OCI-LY7 (cell line): ENCODE measurements at regions not wholly inside any gene's neighbourhood (a gene's known extent, or its start where the extent isn't known, plus 50 kb on each side); places are given as distances from the start of the nearest gene placed in this dataset.

Source experiments
- BruUV-seq: library from RNA; stranded (reverse); fragments of 400-500 nt; replicated peaks from 2 replicates; lab custom pipeline; 2021; lab: Mats Ljungman, UMichigan
- CTCF ChIA-PET: fragments of 300-600 bp; sonication (Branson Sonifier 250); formaldehyde crosslinking; loops from one replicate; lab custom pipeline; 2022; ENCODE audit warnings: antibody characterized with exemption; ENCODE audit not compliant: unreplicated experiment; lab: Charles Lee
- POLR2A ChIA-PET: fragments of 300-600 bp; sonication (Branson Sonifier 250); formaldehyde crosslinking; loops from one replicate; lab custom pipeline; 2022; ENCODE audit warnings: antibody characterized with exemption; lab: Charles Lee
- DNase-seq: peaks from one replicate; pipeline ENCODE4 v3.0.0-alpha.2; 2015; ENCODE audit warnings: low spot score
- H2AFZ ChIP-seq: fragments of 200-600 bp; sonication (generic), shearing (Covaris generic); 2 replicates; pipeline ENCODE4 v1.6.1; 2014; ENCODE audit warnings: mild to moderate bottlenecking, antibody characterized with exemption, low read length, moderate library complexity
- H3K27ac ChIP-seq: fragments of 200-600 bp; sonication (generic); 2 replicates; pipeline ENCODE4 v1.5.1; 2014; ENCODE audit warnings: mixed run types, low read depth, mild to moderate bottlenecking, moderate library complexity, low read length, inconsistent platforms; ENCODE audit not compliant: poor library complexity, severe bottlenecking
- H3K36me3 ChIP-seq: fragments of 200-600 bp; sonication (generic); 2 replicates; pipeline ENCODE4 v1.6.1; 2014; ENCODE audit warnings: mild to moderate bottlenecking, antibody characterized with exemption, low read length, moderate library complexity, mixed read lengths; ENCODE audit not compliant: insufficient read depth
- H3K4me1 ChIP-seq: fragments of 200-600 bp; sonication (generic); 2 replicates; pipeline ENCODE4 v1.5.1; 2014; ENCODE audit warnings: mild to moderate bottlenecking, low read length; ENCODE audit not compliant: insufficient read depth, poor library complexity, severe bottlenecking
- H3K4me2 ChIP-seq: fragments of 200-600 bp; sonication (generic); 2 replicates; pipeline ENCODE4 v1.6.1; 2014; ENCODE audit warnings: mild to moderate bottlenecking, low read length
- H3K4me3 ChIP-seq: fragments of 200-600 bp; sonication (generic); 2 replicates; pipeline ENCODE4 v1.5.1; 2014; ENCODE audit warnings: mild to moderate bottlenecking, low read depth, low read length; ENCODE audit not compliant: poor library complexity, severe bottlenecking
- H3K79me2 ChIP-seq: fragments of 200-600 bp; sonication (generic); 2 replicates; pipeline ENCODE4 v1.6.1; 2016; ENCODE audit warnings: low read depth, mild to moderate bottlenecking, low read length, moderate library complexity, mixed read lengths; ENCODE audit not compliant: insufficient read depth
- H3K9me2 ChIP-seq: fragments of 200-600 bp; sonication (generic); 2 replicates; pipeline ENCODE4 v1.6.1; 2016; ENCODE audit warnings: mild to moderate bottlenecking, low read length, mixed read lengths; ENCODE audit not compliant: insufficient read depth
- H3K9me3 ChIP-seq: fragments of 200-600 bp; sonication (generic); 2 replicates; pipeline ENCODE4 v1.6.1; 2014; ENCODE audit warnings: mild to moderate bottlenecking, mixed run types, low read length, mixed read lengths
- H4K20me1 ChIP-seq: fragments of 200-600 bp; sonication (generic); 2 replicates; pipeline ENCODE4 v1.6.1; 2014; ENCODE audit warnings: mild to moderate bottlenecking, antibody characterized with exemption, low read length, moderate library complexity, mixed read lengths; ENCODE audit not compliant: insufficient read depth
- CTCF ChIP-seq: fragments of 200-600 bp; sonication (generic); conservative IDR thresholded peaks from 2 replicates; pipeline ENCODE4 v1.5.1; 2014; ENCODE audit warnings: mild to moderate bottlenecking, antibody characterized with exemption, low read length, moderate library complexity, mixed read lengths
- EZH2phosphoT487 ChIP-seq: fragments of 200-600 bp; sonication (generic); IDR thresholded peaks from 2 replicates; pipeline ENCODE4 v1.6.1; 2018; ENCODE audit warnings: low read depth, borderline replicate concordance, mild to moderate bottlenecking, mixed run types, antibody characterized with exemption, low read length, moderate library complexity, mixed read lengths
- intact Hi-C: fragments of 100-400 bp; cut with micrococcal nuclease; formaldehyde crosslinking; loops from one replicate; pipeline ENCODE4 v1.10.0; 2022; ENCODE audit not compliant: unreplicated experiment

DNA sequence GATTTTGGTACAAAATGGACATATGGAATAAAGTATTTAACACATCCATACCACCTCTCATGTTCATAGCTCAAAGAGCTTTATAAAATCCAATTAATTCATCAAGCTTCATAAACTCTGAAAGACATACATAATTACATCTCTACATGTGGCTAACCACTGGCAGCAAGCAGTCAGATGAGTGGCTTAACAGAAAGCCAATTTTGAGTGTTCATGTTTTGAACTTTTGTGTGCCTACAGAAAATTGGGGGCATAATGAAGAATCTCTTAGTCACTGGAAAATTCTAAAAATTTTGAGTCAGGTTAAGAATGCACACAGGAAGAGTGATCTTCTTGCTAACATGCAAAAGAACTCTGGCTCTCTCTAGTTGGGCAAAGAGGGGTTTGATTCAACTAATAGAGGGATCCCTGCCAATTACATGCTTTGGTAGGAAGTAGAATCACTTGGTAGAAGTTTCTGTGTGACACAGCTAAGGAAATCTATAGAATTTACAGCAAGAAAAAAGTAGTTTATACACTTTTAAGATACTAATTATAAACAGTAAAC, 287.4 kb downstream of the NOL4 start:
- Histone ChIP-seq H3K27ac (no peak overlapping the region), H3K4me2 (no peak overlapping the region), H3K4me1 (no peaks in the 10 kb centered on the region), H2AFZ (peak overlapping the region; percentile 58; the same call in 1 of the 2 replicates), H3K36me3 (no peaks in the 10 kb centered on the region), H3K4me3 (no peak overlapping the region), H4K20me1 (no peaks in the 10 kb centered on the region), H3K9me2 (no peaks in the 10 kb centered on the region), H3K9me3 (no peaks in the 10 kb centered on the region), H3K79me2 (no peaks in the 10 kb centered on the region)
- CTCF ChIA-PET, result no interaction called here
- intact Hi-C loops, result no loop called here
- BruUV-seq, result no TSS peak
- TF ChIP-seq CTCF, result no peak
- POLR2A ChIA-PET, result interaction anchor here (1.2 kb wide), 1 partner anchor 85 kb away, joined by 4 read pairs; no protein-coding TSS in a partner anchor
- no peak for DNase-seq

- ChIA-PET POLR2A (interaction anchor here (0.7 kb wide), 1 partner anchor 9 kb away, joined by 5 read pairs; no protein-coding TSS in a partner anchor), CTCF (no interaction called here)
- H4K20me1 ChIP-seq, result no peaks in the 10 kb centered on the region
- H2AFZ ChIP-seq, result 0 out of 2 replicates have a peak overlapping the region, but pooled peaks have one; percentile 9
- H3K4me1 ChIP-seq, result no peaks in the 10 kb centered on the region
- DNase-seq, result no peak
- TF ChIP-seq EZH2phosphoT487 (no peak), CTCF (no peak)
- H3K27ac ChIP-seq, result no peak overlapping the region
- no peaks in the 10 kb centered on the region for H3K9me2 ChIP-seq
- no peaks in the 10 kb centered on the region for H3K9me3 ChIP-seq
- no peak overlapping the region for H3K4me2 ChIP-seq
- no peaks in the 10 kb centered on the region for H3K36me3 ChIP-seq
- no TSS peak for BruUV-seq
- H3K4me3 ChIP-seq, result no peak overlapping the region
- no peaks in the 10 kb centered on the region for H3K79me2 ChIP-seq
- intact Hi-C loops, result no loop called here
These were observed 290.5 kb downstream of the NOL4 start for GRCh38 chr18:33934258-33934657.

GRCh38 chr18:33928231-33928630, 296.5 kb downstream of the NOL4 start:
- Histone ChIP-seq H4K20me1 (no peaks in the 10 kb centered on the region), H3K27ac (no peak overlapping the region), H3K4me2 (no peak overlapping the region), H3K79me2 (no peaks in the 10 kb centered on the region), H2AFZ (no peak overlapping the region), H3K9me3 (no peaks in the 10 kb centered on the region), H3K4me1 (no peaks in the 10 kb centered on the region), H3K4me3 (no peak overlapping the region), H3K36me3 (no peaks in the 10 kb centered on the region), H3K9me2 (no peaks in the 10 kb centered on the region)
- no TSS peak for BruUV-seq
- ChIA-PET POLR2A (no interaction called here), CTCF (no interaction called here)
- no peak for DNase-seq
- intact Hi-C loops, result no loop called here
- TF ChIP-seq CTCF, result no peak
- TF ChIP-seq EZH2phosphoT487, result no peak
